T-cell (primary cell): ENCODE measurements at regions not wholly inside any gene's neighbourhood (a gene's known extent, or its start where the extent isn't known, plus 50 kb on each side); places are given as distances from the start of the nearest gene placed in this dataset.

ENCODE experiments used
- ATAC-seq, 4 experiments: fragments of 200-7000 bp in 3 of 4; fragments of 150-1000 bp in 1 of 4; cut with Tn5 transposase; replicated peaks in 1 of 4; 1 replicate in 3 of 4; 2 replicates in 1 of 4; pipeline ENCODE4 v1.10.0; 2021; ENCODE audit warnings: moderate library complexity in 3 of 4, mild to moderate bottlenecking in 2 of 4, moderate number of reproducible peaks in 1 of 4
- CTCF ChIA-PET, 2 donors: fragments of 300-600 bp; sonication (Branson Sonifier 250); formaldehyde crosslinking; loops; one replicate each; lab custom pipeline; 2022; ENCODE audit warnings: antibody characterized with exemption in 2 of 2; lab: Charles Lee
- POLR2A ChIA-PET, 2 donors: fragments of 300-600 bp; sonication (Branson Sonifier 250); formaldehyde crosslinking; loops; one replicate each; lab custom pipeline; 2022; ENCODE audit warnings: antibody characterized with exemption in 2 of 2; lab: Charles Lee
- DNase-seq, 35 experiments: peaks; one replicate each; pipeline versions ENCODE4 v3.0.0 to v3.0.0-alpha.2; 2013 to 2023
- H3K27ac ChIP-seq: one replicate; pipeline ENCODE4 v1.5.1; 2013; ENCODE audit warnings: low read length
- H3K27me3 ChIP-seq, 2 experiments: replicated peaks in 1 of 2; 1 replicate in 1 of 2; 2 replicates in 1 of 2; pipeline versions ENCODE4 v1.6.1 to v1.7.0; 2013; ENCODE audit warnings: low read length in 1 of 2, mixed read lengths in 1 of 2; ENCODE audit not compliant: control insufficient read depth in 2 of 2, insufficient read depth in 2 of 2; ENCODE audit errors: extremely low read depth in 1 of 2
- H3K36me3 ChIP-seq, 2 donors: 1 replicate in 1 of 2; 2 replicates in 1 of 2; pipeline versions ENCODE4 v1.6.1 to v1.7.0; 2013; ENCODE audit warnings: low read length in 1 of 2; ENCODE audit not compliant: control insufficient read depth in 2 of 2, insufficient read depth in 1 of 2; ENCODE audit errors: extremely low read depth in 1 of 2
- H3K4me1 ChIP-seq, 2 experiments: 1 replicate in 1 of 2; 2 replicates in 1 of 2; pipeline versions ENCODE4 v1.6.1 to v1.7.0; 2013; ENCODE audit warnings: low read length in 2 of 2, mixed read lengths in 1 of 2; ENCODE audit not compliant: insufficient read depth in 2 of 2, control insufficient read depth in 1 of 2; ENCODE audit errors: extremely low read depth in 1 of 2
- H3K4me3 ChIP-seq, 2 donors: 1 replicate in 1 of 2; 2 replicates in 1 of 2; pipeline versions ENCODE4 v1.5.1 to v1.7.0; 2013; ENCODE audit warnings: mild to moderate bottlenecking in 2 of 2, low read length in 1 of 2, moderate library complexity in 1 of 2; ENCODE audit not compliant: control insufficient read depth in 1 of 2; ENCODE audit errors: extremely low read depth in 1 of 2
- H3K9me3 ChIP-seq: 2 replicates; pipeline ENCODE4 v1.7.0; 2013
- H3K27ac Mint-ChIP-seq, 2 donors: one replicate each; pipeline ENCODE4 v1.8.0; 2020 to 2021; ENCODE audit warnings: mild to moderate bottlenecking in 2 of 2, mixed read lengths in 2 of 2
- H3K27me3 Mint-ChIP-seq, 2 donors: one replicate each; pipeline ENCODE4 v1.8.0; 2021 to 2022; ENCODE audit warnings: mixed read lengths in 2 of 2
- H3K36me3 Mint-ChIP-seq: one replicate; pipeline ENCODE4 v1.8.0; 2021; ENCODE audit warnings: mixed read lengths
- H3K4me1 Mint-ChIP-seq, 3 donors: one replicate each; pipeline ENCODE4 v1.8.0; 2020 to 2022; ENCODE audit warnings: mixed read lengths in 3 of 3, mild to moderate bottlenecking in 1 of 3
- H3K4me3 Mint-ChIP-seq, 3 donors: one replicate each; pipeline ENCODE4 v1.8.0; 2020 to 2022; ENCODE audit warnings: mild to moderate bottlenecking in 3 of 3, mixed read lengths in 3 of 3, moderate library complexity in 3 of 3
- H3K9me3 Mint-ChIP-seq, 3 donors: one replicate each; pipeline ENCODE4 v1.8.0; 2020 to 2022; ENCODE audit warnings: mixed read lengths in 3 of 3
- WGBS: methylation state at CpG from one replicate; pipeline ENCODE4 v1.1.5; 2013; ENCODE audit warnings: missing lambda C conversion rate; ENCODE audit not compliant: insufficient coverage; 5-methylcytosine and 5-hydroxymethylcytosine counted together

DNA sequence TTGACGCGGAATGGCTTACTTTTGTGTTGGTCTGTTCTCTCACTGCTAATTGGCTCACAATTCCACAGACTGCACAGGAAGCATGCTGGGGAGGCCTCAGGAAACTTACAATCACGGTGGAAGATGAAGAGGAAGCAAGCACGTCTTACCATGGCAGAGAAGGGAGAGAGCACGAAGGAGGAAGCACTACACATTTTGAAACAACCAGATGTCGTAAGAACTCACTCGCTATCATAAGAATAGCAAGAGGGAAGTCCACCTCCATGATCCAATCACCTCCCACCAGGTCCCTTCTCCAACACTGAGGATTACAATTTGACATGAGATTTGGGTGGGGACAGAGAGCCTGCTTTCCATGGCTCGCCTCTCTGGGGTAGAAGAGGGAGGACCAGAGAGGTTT is 106.2 kb downstream of the KCNF1 start:
- ChIA-PET CTCF (no interaction called here), POLR2A (no interaction called here)
- Histone ChIP-seq H3K27me3 (peaks cover 0 to 24% of the 10 kb centered on the region in 2 experiments), H3K36me3 (no peaks in the 10 kb centered on the region), H3K27ac (no peak overlapping the region), H3K4me1 (no peaks in the 10 kb centered on the region), H3K9me3 (no peaks in the 10 kb centered on the region), H3K4me3 (no peak overlapping the region)
- H3K27me3 Mint-ChIP-seq: peaks cover 16 to 28% of the 10 kb centered on the region in 2 donors
- ATAC-seq: no peak
- WGBS: 100% methylated on average over 2 of the region's 8 CpGs
- H3K9me3 Mint-ChIP-seq: no peaks in the 10 kb centered on the region
- H3K4me1 Mint-ChIP-seq: no peaks in the 10 kb centered on the region
- no peak for DNase-seq
- no peaks in the 10 kb centered on the region for H3K36me3 Mint-ChIP-seq
- H3K4me3 Mint-ChIP-seq: no peak overlapping the region
- no peak overlapping the region for H3K27ac Mint-ChIP-seq

DNA sequence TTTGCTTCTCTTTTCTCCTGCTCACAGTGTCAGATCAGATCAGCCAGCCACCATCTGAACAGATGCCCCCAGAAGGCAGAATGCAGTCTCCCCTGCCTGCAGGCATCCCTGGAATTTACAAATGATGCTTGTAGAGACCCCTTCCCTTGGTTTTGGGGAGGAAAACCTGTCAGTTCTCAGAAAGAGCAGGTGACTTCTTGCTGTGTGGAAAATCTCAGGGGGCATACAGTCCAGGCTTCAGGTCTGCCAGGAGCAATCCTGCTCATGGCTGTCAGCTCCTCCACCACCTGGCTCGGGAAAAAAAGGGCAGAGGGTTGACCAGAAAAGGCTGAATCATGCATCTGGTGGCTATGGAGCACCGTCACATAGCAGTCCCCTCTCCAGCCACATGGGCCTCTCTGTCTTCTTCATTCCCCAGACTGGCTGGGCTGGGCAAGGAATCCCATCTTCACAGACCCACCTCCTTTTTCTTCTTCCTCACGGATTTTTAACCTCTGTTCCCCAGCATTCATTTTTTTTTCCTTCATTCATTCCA is 107.0 kb downstream of the KCNF1 start:
- ChIA-PET CTCF (no interaction called here), POLR2A (no interaction called here)
- no peak overlapping the region for H3K27ac Mint-ChIP-seq
- peaks cover 13 to 28% of the 10 kb centered on the region in 2 donors for H3K27me3 Mint-ChIP-seq
- H3K9me3 ChIP-seq: no peaks in the 10 kb centered on the region
- H3K4me3 Mint-ChIP-seq: no peak overlapping the region
- no peak overlapping the region for H3K27ac ChIP-seq
- H3K36me3 Mint-ChIP-seq: no peaks in the 10 kb centered on the region
- no peak overlapping the region for H3K4me3 ChIP-seq
- no peaks in the 10 kb centered on the region for H3K36me3 ChIP-seq
- WGBS: 54% methylated on average over 2 of the region's 3 CpGs
- ATAC-seq (no peak), DNase-seq (no peak)
- no peaks in the 10 kb centered on the region for H3K9me3 Mint-ChIP-seq
- no peaks in the 10 kb centered on the region for H3K4me1 ChIP-seq
- peaks cover 0 to 24% of the 10 kb centered on the region in 2 experiments for H3K27me3 ChIP-seq
- H3K4me1 Mint-ChIP-seq: no peaks in the 10 kb centered on the region

DNA sequence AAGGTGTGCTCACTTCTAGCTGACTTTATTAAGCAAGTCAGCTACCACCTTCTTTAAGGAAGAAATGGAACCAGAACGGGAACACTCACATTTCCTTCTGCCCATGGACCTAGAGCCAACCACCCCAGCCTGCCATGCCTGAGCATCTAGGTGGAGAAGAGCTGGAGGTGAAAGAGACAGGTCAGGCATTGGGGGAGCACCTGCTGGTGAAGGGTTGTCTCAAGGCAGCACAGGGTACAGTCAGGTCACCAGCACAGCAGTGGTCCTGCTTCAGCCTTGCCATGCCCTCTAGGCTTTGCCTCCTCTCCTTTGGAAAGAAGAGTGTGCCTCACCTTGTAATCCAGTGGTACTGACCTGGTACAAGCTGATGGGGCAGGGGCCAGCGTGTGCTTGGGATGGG is 107.9 kb downstream of the KCNF1 start:
- H3K9me3 ChIP-seq: no peaks in the 10 kb centered on the region
- POLR2A ChIA-PET: no interaction called here
- Mint-ChIP-seq H3K4me1 (no peaks in the 10 kb centered on the region), H3K27me3 (peaks cover 12 to 29% of the 10 kb centered on the region in 2 donors), H3K9me3 (no peaks in the 10 kb centered on the region), H3K36me3 (no peaks in the 10 kb centered on the region), H3K4me3 (no peak overlapping the region), H3K27ac (no peak overlapping the region)
- H3K27ac ChIP-seq: no peak overlapping the region
- no peaks in the 10 kb centered on the region for H3K4me1 ChIP-seq
- no peaks in the 10 kb centered on the region for H3K36me3 ChIP-seq
- CTCF ChIA-PET: interaction anchor here in 1 of 2 donors (0.6 kb wide), 1 partner anchor 111 kb away, joined by 4 read pairs; no protein-coding TSS in a partner anchor
- peaks cover 0 to 24% of the 10 kb centered on the region in 2 experiments for H3K27me3 ChIP-seq
- ATAC-seq (no peak), DNase-seq (no peak)
- H3K4me3 ChIP-seq: no peak overlapping the region
- no CpG with 5 or more reads among the region's 2 CpGs for WGBS

DNA sequence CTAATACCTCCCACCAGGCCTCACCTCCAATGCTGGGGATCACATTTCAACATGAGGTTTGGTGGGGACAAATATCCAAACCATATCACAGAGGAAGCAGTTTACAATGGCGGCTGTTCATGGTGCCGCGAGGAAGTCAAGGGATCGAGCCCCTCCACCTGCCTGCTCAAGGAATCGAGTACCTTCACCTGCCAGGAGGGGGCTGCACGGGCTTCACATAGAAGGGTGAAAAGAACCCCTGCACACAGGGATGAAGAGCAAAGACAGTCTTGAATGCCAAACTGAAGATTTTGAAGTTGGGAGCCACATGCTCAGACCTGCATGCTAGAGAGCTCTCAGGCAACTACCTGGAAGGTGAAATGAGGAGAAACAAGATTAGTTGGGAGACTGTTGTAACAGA is 110.3 kb downstream of the KCNF1 start:
- WGBS: 89% methylated on average over 5 of the region's 6 CpGs
- Histone ChIP-seq H3K4me1 (no peaks in the 10 kb centered on the region), H3K36me3 (no peaks in the 10 kb centered on the region), H3K27me3 (peaks cover 0 to 19% of the 10 kb centered on the region in 2 experiments), H3K4me3 (no peak overlapping the region), H3K27ac (no peak overlapping the region), H3K9me3 (no peaks in the 10 kb centered on the region)
- CTCF ChIA-PET: no interaction called here
- POLR2A ChIA-PET: interaction anchor here in 1 of 2 donors (0.5 kb wide), 1 partner anchor 149 kb away, joined by 4 read pairs; no protein-coding TSS in a partner anchor
- H3K27me3 Mint-ChIP-seq: peaks cover 7 to 25% of the 10 kb centered on the region in 2 donors
- ATAC-seq: no peak
- no peak for DNase-seq
- H3K4me1 Mint-ChIP-seq: no peaks in the 10 kb centered on the region
- H3K9me3 Mint-ChIP-seq: no peaks in the 10 kb centered on the region
- no peak overlapping the region for H3K4me3 Mint-ChIP-seq
- H3K27ac Mint-ChIP-seq: no peak overlapping the region
- no peaks in the 10 kb centered on the region for H3K36me3 Mint-ChIP-seq

DNA sequence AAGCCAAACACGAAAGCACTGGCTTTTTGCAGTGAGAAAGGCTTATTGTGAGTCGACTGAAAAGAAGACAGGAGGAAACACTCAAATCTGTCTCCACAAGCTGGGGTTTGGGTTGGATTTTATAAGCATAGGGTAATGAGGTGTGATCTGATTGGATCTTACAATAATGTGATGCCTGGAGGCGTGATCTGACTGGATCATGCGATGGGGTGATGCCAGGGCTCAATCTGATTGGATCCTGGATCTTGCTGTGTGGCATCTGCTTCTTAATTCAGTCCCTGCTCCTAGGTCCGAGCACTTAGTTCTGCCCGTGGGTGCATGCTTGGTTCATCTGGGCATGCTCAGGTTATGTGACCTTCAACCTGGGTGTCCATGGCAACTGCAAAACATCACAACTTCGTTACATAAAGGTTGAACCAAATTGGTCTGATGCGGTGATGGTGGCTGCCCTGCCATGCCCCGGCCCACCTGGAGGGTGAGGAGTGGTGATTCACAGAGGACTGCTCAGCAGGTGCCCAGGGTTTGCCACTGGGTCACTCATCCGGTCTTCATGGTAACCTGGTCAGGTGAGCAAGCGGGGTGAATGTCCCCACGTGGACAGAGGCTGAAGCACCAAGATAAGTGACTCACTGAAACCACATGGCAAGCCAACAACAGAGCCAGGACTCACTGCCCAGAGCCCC is 111.0 kb downstream of the KCNF1 start:
- Histone ChIP-seq H3K36me3 (no peaks in the 10 kb centered on the region), H3K27ac (no peak overlapping the region), H3K9me3 (no peaks in the 10 kb centered on the region), H3K4me3 (no peak overlapping the region), H3K27me3 (peaks cover 0 to 19% of the 10 kb centered on the region in 2 experiments), H3K4me1 (no peaks in the 10 kb centered on the region)
- Mint-ChIP-seq H3K9me3 (no peaks in the 10 kb centered on the region), H3K4me3 (no peak overlapping the region), H3K4me1 (no peaks in the 10 kb centered on the region), H3K36me3 (no peaks in the 10 kb centered on the region), H3K27ac (no peak overlapping the region), H3K27me3 (peaks cover 7 to 23% of the 10 kb centered on the region in 2 donors)
- ChIA-PET POLR2A (interaction anchor here in 1 of 2 donors (0.5 kb wide), 1 partner anchor 148 kb away, joined by 4 read pairs; no protein-coding TSS in a partner anchor), CTCF (no interaction called here)
- WGBS: 92% methylated on average over 10 of the region's 12 CpGs
- DNase-seq (no peak), ATAC-seq (no peak)

DNA sequence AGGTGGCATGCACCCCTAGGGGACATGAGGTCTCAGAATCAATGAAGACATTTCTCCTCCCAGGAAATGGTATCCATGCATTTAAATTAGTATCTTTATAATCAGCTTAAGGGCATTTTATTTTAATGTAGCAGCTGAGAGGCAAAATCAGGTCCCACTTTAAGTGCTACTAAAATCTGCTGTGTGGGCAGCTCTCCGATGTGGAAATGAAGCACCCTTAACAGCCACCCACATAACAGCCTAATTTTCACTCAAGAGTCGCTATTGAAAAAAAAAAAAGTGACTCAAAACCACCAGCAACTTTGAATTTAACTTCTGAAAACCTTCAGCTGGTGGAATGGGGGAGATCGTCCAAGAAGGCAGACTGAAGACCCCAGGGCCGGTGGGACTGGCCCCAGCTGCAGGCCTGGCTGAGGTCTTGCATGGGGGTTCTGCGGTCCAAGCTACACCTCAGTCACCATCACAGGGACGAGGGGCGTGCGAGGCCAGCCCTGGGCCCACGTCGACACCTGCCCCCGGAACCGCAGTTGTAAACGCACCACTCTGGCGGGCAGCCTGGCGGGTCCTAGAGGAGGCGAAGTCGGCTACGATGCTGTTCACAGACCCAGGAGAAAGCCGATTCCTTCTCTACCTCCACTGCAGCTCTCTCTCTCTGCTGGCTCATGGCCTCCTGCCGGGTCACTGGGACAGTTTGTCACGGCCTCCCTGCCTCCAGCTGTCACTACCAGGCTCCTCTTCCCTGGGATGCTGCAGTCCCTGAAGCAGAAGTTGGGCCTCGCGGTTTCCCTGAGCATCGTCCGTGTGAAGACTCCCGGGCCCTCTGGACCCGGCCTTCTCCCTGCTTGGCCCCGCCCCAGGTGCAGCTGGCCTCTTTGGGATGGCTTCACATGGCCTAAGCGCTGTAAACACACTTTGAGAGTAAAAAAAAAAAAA is 111.9 kb downstream of the KCNF1 start:
- ChIA-PET CTCF (interaction anchor here in 1 of 2 donors (0.6 kb wide), 1 partner anchor 1081 kb away, joined by 6 read pairs; no protein-coding TSS in a partner anchor), POLR2A (no interaction called here)
- H3K27ac ChIP-seq: no peak overlapping the region

More for the DNA sequence above, 111.9 kb downstream of the KCNF1 start:
- Mint-ChIP-seq H3K36me3 (no peaks in the 10 kb centered on the region), H3K4me1 (no peaks in the 10 kb centered on the region), H3K27ac (no peak overlapping the region), H3K4me3 (no peak overlapping the region), H3K27me3 (peaks cover 7 to 16% of the 10 kb centered on the region in 2 donors), H3K9me3 (no peaks in the 10 kb centered on the region)
- H3K9me3 ChIP-seq: no peaks in the 10 kb centered on the region
- H3K4me3 ChIP-seq: no peak overlapping the region
- ATAC-seq: no peak
- WGBS: 85% methylated on average over 21 of the region's 29 CpGs
- H3K27me3 ChIP-seq: peaks cover 0 to 17% of the 10 kb centered on the region in 2 experiments
- H3K36me3 ChIP-seq: no peaks in the 10 kb centered on the region
- DNase-seq: no peak
- no peaks in the 10 kb centered on the region for H3K4me1 ChIP-seq
